Testis (tissue), 2 donors: ENCODE measurements at regions not wholly inside any gene's neighbourhood (a gene's known extent, or its start where the extent isn't known, plus 50 kb on each side); places are given as distances from the start of the nearest gene placed in this dataset.

Experiments used
- CTCF ChIP-seq, 3 experiments: fragments of 450-650 bp in 2 of 3; fragments of 200-600 bp in 1 of 3; sonication (generic) in 1 of 3; IDR thresholded peaks; one replicate each; pipeline ENCODE4 v1.5.1; 2016 to 2019; ENCODE audit warnings: antibody characterized with exemption in 3 of 3, mild to moderate bottlenecking in 2 of 3, moderate library complexity in 1 of 3
- POLR2A ChIP-seq: fragments of 450-650 bp; IDR thresholded peaks from one replicate; pipeline ENCODE4 v1.6.1; 2017; ENCODE audit warnings: antibody characterized with exemption, mild to moderate bottlenecking, moderate library complexity

DNA sequence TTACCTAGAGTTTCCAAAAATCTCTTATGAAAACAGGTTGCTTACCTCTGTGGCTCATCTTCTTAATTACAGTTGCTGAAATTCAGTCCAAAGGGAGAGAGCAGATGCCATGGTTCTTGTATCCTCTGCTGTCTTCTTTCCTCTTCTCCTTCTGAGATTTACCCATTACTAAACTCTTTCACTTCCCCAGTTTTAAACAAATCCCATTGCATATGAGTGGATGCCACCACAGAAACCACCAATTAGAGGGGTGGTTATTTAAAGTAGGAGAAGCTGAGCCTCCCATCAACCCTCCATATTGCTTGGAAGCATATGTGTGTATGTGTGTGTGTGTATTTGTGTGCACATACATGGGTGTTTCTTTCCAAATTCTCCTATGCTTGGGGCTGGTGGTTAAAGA lies 128.5 kb upstream of the KCNK1 start:
- TF ChIP-seq CTCF (IDR thresholded peaks at IDR 0.05) = no peak
- no peak for TF ChIP-seq POLR2A
